Fibroblast of skin of abdomen (primary cell): ENCODE measurements at regions not wholly inside any gene's neighbourhood (a gene's known extent, or its start where the extent isn't known, plus 50 kb on each side); places are given as distances from the start of the nearest gene placed in this dataset.

Experiments
- DNase-seq: peaks from one replicate; pipeline ENCODE4 v3.0.0-alpha.2; 2013

GRCh38 chr6:164911873-164912580, 397.4 kb downstream of the C6orf118 start:
- no peak for DNase-seq

- DNase-seq, result no peak
Measured at GRCh38 chr6:164911151-164911550, 398.3 kb downstream of the C6orf118 start.

- no peak for DNase-seq
Measured at GRCh38 chr6:164906766-164907165, 402.6 kb downstream of the C6orf118 start.

- DNase-seq, result no peak
Measured at GRCh38 chr6:164905311-164905710, 404.1 kb downstream of the C6orf118 start.

- no peak for DNase-seq
Measured at GRCh38 chr6:164898412-164898811, 411.0 kb downstream of the C6orf118 start.

GRCh38 chr6:164897523-164898235, 411.7 kb downstream of the C6orf118 start:
- no peak for DNase-seq

- DNase-seq, result no peak
Measured at GRCh38 chr6:164889980-164890379, 419.4 kb downstream of the C6orf118 start.

GRCh38 chr6:164887660-164888059, 421.7 kb downstream of the C6orf118 start:
- no peak for DNase-seq

GRCh38 chr6:164882236-164882635, 427.2 kb downstream of the C6orf118 start:
- DNase-seq, result no peak

- no peak for DNase-seq
Measured at GRCh38 chr6:164871783-164872182, 437.6 kb downstream of the C6orf118 start.

- no peak for DNase-seq
Measured at GRCh38 chr6:164870164-164870563, 439.2 kb downstream of the C6orf118 start.

- DNase-seq, result no peak
Measured at GRCh38 chr6:164861967-164862366, 447.4 kb downstream of the C6orf118 start.

GRCh38 chr6:164859816-164860215, 449.6 kb downstream of the C6orf118 start:
- no peak for DNase-seq

- no peak for DNase-seq
Measured at GRCh38 chr6:164856138-164856537, 453.3 kb downstream of the C6orf118 start.

- no peak for DNase-seq
Measured at GRCh38 chr6:164855281-164855680, 454.1 kb downstream of the C6orf118 start.

GRCh38 chr6:164854526-164854925, 454.9 kb downstream of the C6orf118 start:
- no peak for DNase-seq

- no peak for DNase-seq
Measured at GRCh38 chr6:164845773-164846172, 463.6 kb downstream of the C6orf118 start.

GRCh38 chr6:164842085-164842484, 467.3 kb downstream of the C6orf118 start:
- no peak for DNase-seq

- no peak for DNase-seq
Measured at GRCh38 chr6:164838068-164838615, 471.3 kb downstream of the C6orf118 start.

GRCh38 chr6:164836486-164836885, 472.9 kb downstream of the C6orf118 start:
- no peak for DNase-seq

GRCh38 chr6:164832410-164832809, 477.0 kb downstream of the C6orf118 start:
- no peak for DNase-seq

- DNase-seq, result no peak
Measured at GRCh38 chr6:164827537-164827936, 481.9 kb downstream of the C6orf118 start.

- no peak for DNase-seq
Measured at GRCh38 chr6:164826831-164827468, 482.5 kb downstream of the C6orf118 start.
